Hepatic stellate cell (primary cell): ENCODE measurements at regions not wholly inside any gene's neighbourhood (a gene's known extent, or its start where the extent isn't known, plus 50 kb on each side); places are given as distances from the start of the nearest gene placed in this dataset.
"Not testable (repeated sequence)": the region's sequence is repeated elsewhere in the genome, so short reads cannot be mapped to it uniquely, and the experiment has no call there.

Experiments
- DNase-seq: peaks from one replicate; pipeline ENCODE4 v3.0.0; 2011; ENCODE audit warnings: low spot score

DNA sequence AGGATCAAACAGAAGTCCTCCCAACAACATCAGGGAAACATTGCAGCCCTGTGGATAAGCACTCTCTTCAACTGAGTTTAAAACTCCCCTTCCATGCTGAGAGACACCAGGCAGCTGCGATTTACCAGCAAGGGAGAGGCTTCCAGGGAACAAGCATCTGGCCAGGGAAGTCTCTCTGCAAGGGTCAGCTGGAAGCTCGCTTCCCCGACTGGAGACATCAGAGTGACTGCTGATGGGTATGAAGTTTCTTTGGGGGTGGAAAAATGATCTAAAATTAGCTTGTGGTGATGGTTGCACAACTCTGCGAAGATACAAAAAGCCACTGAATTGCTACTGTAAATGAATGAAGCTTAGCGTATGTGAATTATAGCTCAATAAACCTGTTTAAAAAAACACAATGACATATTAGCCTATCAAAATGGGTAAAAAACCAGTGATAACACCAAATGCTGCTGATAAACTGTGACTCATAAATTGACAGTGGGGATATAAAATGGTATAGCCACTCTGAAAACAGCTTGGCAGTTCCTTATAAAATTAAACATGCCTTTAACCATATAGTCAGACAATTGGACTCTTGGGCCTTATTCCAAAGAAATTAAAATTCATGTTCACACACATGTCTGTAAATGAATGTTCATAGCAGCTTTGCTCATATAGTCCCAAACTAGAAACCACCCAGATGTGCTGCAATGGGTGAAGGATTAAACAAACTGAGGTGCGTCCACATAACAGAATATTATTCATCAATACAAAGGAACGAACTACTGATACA, 1082.0 kb downstream of the SOCS6 start:
- DNase-seq, result no peak

DNA sequence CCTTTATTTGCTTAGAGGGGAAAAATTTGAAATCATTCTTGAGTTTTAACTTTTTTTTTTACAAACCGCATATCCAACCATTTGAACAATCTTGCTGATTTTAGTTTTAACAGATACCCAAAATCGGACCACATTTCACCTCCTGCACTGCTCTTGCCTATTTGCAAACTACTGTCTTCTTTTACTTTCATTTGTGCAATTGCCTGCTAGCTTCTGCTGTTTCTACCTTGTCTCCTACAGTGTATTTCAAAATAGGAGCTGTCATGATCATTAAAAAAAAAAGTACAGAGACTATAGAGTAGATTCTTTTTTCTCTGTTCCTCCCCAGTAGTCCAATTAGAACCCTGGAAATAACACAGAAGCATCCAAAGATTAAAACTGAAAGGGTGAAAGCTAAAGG, 1081.2 kb downstream of the SOCS6 start:
- DNase-seq, result no peak

DNA sequence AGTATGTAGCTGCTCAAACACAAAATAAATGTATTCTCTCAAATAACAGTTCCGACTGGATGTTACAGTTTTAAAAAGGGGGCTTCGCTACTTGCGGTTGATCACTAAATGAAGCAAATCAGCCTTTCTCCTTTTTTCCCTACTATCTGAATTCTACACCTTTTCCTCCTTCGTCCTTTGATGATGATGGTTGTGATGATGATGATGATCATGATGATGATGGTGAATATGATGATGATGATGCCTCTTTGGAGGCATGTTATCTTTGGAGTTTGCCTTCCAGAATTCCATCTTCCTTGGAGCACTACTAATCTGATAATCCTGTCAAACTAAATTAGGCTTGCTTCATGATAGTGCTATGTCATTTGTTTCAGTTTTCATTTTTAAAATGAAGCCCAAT, 1073.3 kb downstream of the SOCS6 start:
- no peak for DNase-seq

DNA sequence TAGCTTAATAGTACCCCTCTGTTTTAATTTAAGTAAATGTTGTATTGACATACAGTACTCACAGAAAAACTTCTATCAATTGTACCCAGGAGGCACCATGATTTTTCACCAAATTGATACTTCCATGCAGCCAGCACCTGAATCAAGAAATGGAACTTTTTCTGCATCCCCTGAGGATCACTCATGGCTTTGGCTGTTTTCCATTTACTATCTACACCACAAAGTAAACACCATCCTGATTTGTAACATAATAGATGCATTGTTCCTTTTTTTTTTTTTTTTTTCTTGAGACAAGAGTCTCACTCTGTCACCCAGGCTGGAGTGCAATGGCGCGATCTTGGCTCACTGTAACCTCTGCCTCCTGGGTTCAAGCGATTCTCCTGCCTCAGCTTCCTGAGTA, 1066.8 kb downstream of the SOCS6 start:
- not testable (repeated sequence) for DNase-seq

DNA sequence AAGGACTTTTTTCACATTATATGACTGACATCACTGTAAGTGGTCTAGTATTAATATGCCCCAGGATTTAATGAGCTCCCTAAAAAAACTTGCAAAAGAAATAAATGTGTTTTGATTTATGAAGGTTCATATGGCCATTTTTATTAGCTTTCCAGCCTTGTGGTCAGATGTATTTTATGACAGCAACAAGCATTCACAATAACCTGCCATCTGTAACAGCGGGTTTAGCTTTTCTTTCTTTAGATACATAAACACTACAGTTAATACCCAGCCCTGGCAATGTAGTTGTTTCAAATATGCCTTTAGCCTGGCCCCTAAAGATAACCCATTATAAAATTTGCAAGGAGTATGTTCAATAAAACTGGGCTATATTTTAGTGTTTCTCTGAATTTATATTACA, 1063.8 kb downstream of the SOCS6 start:
- DNase-seq, result no peak

DNA sequence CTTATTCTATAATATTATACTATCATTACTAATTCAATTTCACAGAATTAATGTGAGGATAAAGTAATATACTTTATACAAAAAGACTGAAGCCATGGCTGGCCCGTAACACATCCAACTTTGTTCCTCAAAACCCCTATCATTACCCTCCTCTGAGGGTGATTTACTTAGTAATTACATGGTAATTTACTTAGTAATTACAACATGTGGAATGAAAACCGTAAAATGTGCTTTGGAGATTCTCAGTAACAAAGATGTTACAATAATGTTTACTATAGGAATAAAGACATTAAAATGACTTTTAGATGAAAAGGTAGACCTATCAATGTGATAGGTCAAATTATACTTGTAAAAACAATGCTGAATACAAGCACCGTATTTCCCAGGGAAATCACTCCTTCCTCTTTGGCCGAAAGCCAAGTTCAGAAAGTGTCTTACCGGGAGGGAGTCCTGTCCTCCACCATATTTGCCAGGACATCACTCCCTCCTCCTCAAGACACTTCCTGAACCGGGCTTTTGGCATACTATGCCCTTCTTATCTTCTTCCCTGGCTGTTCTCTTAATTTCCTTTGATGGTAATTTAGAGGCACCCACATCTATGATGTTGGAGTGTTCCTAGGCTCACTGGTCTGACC, 1047.8 kb downstream of the SOCS6 start:
- no peak for DNase-seq

DNA sequence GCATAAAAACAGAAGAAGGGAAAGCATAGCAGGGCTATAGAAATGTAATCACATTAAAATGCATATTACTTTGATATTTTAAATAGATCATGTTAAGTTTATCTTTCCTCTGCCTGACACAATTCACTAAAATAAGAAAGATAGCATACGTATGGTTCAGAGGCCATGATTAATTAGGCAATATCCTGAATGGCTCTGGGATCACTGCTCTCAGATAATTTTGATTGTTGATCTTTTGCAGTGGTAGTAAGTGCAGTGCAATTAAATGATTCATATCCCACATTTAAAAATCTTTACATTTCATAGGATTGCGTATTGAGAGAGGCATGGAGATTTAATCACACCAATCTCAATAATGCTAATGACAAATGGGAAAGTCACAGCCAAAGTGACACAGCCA, 1040.7 kb downstream of the SOCS6 start:
- no peak for DNase-seq

DNA sequence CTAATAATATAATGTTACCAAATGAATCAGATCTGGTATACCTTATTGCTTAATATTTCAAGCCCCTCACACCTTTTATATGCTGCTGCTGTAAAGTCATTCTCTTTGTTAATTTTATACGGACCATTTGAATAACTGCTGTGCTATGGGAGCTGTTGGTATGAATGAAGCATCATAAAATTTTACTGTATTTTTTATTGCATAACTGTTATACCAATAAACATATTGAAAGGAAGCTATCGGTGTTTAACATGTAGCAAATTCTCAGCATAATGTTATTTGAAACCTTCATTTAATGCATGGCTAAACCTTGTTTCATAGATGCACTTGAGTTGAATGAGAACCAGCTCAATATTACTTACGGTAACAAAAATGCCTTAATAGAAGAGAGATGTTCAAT, 1040.3 kb downstream of the SOCS6 start:
- DNase-seq, result no peak

DNA sequence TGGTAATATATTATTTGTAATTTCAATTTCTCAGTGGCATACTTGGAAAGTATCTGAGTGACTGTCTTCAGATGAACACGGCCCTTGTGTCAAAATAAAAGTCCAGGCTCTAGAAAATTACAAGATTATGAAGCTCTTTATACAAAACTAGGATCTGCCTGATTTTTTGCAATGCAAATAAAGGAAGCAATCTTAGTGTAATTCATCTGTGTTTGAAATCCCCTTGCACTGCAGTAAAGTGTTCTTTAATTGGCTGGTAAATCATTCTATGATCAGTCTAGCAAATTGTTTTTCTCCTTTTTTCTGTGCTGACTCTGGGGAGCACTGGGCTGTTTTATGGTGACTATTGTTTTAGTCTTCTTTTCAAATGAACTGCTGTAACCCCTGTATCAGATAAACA, 1039.0 kb downstream of the SOCS6 start:
- no peak for DNase-seq

DNA sequence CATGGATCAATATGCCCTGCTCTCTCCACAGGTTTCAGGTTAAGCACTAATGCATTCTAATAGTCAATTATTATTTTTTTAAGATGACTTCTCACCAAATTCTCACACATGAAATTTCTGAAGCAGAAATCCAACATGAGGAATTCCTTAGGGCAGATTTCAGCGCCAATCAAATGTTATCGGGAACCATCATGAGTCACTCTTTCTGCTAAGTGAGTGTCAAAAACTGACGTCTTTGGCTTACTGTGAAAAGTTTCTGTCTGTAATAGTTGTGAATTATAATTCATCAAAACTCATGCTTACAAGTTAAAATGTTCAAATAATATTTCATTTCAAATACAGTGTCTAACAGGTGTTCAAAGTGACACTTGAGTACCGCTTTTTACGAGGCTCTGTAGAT, 1038.6 kb downstream of the SOCS6 start:
- no peak for DNase-seq

DNA sequence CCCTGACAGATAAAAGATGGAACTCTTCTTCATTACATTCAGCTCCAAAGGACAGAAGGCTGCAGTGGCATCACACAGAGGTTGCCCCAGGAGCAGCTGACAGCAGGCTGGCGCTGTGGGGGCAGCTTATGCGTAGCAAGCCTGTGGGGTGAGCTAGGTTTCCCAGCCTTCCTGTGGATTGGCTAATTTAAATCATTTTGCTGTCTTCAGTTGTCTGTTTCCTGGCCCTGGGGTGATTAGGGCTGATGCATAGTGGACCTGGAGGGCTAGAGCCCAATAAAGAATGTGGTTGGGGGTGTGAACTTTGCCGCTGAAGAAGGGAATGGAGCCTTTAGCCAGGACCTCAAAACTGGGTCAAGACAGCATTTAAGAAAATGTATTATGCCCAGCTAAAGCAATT, 1038.0 kb downstream of the SOCS6 start:
- DNase-seq, result no peak

DNA sequence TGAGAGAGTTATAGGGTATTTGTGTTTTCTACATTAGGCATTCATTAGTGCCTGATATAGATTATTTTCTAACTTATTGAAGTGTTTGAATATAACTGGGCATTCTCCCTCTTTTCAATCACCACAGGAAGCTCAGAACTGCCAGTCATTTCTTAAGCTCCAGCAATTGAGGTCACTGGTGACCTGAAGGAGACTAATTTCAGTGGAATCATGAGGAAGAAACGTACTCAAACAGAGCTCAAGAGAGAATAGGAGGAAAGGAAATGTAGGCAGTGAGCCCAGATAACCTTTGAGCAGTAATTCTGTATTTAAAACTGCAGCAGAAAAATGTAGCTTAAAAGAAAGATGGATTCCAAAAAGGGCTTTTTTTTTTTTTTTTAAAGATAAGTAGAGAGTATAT, 1035.5 kb downstream of the SOCS6 start:
- no peak for DNase-seq

DNA sequence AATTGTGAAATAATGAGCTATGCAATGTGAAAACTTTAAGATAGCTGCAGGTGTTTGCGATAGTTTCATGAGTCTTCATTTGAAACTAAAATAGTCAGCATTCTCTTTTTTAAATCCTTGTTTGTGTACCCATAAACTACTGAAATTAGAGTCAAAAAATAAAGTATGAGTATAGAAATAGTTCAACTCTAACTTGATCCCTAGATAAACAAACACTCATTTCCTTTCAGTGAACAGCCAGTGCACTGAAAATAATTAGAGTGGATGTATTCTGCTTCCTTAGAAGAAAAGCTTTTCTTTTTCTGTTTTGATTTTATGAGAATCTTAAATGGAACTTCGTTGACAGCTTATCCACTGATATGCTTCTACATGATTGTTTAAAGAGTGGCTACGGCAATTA, 1033.4 kb downstream of the SOCS6 start:
- DNase-seq, result no peak

DNA sequence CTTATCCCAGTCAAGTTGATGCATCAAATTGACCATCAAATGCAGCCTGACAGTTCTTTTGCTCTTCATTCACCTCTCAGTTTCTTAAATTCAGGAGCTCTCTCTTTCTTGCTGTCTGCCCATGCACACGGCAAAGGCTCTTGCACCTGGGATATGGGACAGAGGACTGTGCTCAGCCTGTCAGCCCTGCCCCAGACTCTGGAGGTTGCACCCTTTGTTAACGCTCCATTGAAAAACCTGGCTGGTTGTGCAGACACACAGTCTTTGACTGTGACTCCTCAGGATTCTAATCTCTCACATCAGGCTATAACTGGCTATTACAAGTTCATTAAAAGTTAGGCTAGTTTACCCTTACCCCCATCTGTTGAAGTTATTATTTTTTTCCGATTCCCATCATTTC, 1032.5 kb downstream of the SOCS6 start:
- no peak for DNase-seq

DNA sequence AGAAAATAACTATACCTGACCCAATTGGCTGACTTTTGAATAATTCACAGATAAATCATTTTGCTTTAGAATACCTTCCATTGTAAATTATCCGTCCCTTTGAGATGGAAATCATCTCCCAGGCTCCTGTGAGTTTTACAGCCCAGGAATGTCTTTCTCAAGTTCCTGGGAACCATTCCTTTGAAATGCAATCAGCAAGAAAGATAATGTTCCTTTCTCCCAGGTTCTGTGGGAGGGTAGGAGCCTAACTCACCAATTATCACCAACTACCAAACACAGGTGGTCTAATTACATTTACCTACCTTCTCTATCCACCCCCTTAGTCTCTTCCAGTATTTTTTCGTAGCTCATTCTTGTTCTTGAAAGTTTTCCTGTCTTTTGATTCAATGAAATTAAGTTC, 1016.0 kb downstream of the SOCS6 start:
- DNase-seq, result no peak

DNA sequence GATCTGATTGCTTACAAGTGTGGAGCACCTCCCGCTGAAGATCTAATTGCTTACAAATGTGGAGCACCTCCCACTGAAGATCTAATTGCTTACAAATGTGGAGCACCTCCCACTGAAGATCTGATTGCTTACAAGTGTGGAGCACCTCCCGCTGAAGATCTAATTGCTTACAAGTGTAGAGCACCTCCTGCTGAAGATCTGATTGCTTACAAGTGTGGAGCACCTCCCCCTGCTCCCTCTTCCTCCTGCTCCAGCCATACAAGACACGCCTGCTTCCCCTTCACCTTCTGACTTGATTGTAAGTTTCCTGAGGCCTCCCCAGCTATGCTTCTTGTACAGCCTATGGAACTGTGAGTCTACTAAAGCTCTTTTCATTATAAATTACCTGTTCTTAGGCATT, 1014.9 kb downstream of the SOCS6 start:
- not testable (repeated sequence) for DNase-seq

DNA sequence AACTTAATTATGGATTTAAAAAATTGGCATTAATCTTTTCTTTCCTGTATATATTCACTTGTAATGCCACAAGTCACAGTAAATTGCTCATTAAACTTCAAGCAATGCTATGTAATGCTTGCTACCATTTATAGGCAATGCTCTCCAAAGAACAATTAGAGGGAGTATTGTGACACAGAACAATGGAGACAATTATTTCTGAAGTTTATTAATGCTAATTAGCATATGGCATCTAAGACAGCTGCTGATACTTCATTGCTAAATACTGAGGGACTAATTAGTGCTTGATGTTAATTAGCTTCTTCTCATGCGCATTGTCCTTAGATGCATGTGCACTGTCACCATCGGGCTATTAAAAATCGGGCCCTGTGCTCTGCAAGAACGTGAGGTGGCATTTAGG, 1012.8 kb downstream of the SOCS6 start:
- no peak for DNase-seq

DNA sequence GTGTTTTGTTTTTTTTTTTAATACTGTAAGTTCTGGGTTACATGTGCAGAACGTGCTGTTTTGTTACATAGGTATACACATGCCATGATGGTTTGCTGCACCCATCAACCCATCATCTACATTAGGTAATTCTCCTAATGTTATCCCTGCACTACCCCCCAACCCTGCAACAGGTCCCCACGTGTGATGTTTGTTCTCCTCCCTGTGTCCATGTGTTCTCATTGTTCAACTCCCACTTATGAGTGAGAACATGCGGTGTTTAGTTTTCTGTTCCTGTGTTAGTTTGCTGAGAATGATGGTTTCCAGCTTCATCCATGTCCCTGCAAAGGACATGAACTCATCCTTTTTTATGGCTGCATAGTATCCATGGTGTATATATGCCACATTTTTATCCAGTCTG, 1005.4 kb downstream of the SOCS6 start:
- not testable (repeated sequence) for DNase-seq

DNA sequence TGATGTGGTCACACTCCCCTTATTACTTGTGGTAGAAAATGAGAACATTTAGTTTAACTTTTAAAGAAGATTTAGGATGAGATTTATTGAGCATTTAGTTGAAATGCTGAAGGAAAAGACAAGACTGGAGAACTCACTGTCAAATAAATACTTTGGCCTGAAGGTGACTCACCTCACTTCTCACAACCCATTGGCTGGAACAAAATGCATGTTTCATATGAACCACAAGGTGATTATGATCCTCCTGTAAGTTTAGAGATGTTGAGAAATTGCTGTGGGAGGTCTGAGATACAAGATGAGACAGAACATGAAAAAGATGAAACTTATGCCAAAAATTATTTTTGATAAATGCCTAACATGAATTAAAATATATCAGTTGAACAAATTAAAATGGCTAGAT, 1004.5 kb downstream of the SOCS6 start:
- DNase-seq, result no peak

DNA sequence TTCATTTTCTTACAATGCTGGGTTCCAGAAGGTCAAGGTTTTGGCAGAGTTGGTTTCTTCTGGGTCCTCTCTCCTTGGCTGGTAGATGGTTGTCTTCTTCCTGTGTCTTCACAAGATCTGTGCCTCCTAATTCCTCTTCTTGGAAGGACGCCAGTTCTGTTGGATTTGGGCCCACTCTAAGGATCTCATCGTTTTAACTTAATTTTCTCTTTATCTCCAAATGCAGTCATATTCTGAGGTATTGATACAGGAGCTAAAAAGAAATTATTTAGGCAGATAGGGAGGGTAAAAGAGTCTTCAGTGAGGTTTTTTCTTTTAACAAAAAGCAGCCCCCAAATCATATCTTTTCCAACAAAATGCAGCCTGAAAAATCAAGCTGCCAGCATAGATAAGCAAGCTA, 998.4 kb downstream of the SOCS6 start:
- no peak for DNase-seq

DNA sequence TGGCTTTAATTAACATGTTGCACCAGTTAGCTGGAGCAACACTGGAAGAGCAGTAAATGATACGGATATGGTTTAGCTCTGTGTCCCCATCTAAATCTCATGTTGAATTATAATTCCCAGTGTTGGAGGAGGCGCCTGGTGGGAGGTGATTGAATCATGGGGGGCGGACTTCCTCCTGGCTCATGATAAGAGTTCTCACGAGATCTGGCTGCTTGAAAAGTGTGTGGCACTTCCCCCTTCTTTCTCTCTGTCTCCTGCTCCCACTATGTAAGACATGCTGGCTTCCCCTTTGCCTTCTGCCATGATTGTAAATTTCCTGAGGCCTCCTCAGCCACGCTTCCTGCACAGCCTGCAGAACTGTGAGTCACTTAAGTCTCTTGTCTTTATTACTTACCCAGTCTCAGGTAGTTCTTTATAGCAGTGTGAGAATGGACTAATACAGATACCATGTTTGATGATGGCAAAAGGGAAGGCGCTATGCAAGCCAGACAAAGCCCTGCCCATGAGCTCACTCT, 963.6 kb downstream of the SOCS6 start:
- no peak for DNase-seq

DNA sequence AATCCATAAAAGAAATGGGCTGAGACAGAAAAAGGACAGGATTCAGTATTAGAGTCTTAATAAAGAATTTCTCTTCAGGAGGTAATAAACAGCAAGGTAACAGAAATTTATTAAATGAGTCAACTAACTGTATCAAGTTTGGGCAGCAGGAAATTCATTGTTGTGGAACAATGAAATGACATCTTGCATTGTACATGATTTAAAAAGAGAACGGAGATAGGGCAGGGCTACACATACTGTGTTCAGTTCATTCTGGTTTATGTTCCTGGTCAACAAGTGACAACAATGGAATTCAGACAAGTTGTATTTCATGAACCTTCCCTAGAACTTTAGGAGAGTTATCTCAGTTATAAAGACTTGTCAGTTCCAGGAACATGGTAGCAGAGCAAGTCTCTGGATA, 961.3 kb downstream of the SOCS6 start:
- no peak for DNase-seq

DNA sequence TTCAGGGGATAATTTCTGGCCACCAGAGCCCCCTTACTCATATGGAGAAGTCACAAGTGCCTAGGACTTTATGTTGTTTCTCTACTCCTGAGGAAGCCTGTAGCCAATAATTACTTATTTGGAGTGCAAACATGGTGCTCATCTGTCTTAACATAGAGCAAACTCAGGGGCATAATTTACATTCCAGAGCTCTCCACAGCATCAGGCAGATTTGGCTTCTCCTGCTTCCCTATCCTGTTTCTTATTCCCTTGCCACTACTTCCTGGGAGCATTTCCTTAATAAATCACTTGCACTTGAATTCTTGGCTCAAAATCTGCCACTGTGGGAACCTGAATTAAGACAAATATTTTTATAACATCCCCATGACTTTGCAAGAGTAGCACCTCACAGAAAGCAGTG, 960.9 kb downstream of the SOCS6 start:
- DNase-seq, result no peak

DNA sequence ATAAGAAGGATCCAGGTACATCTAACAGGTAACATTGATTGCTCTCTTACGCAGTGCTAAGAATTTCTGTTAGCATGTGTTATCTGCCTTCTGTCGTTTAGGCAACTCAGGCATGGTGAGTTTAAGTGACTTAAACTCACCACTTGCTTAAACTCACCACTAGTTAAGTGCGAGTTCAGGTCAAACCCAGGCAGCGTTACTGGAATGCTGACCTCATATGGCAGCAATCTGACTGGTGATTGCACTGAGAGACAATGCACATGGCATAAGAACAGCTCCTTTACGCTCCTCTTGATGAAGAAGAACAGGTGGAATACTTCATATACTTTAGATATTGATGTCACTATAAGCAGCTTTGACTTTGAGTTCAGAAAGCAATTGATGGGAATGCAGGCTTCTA, 954.1 kb downstream of the SOCS6 start:
- no peak for DNase-seq
